HEK293T (cell line): ENCODE measurements at regions not wholly inside any gene's neighbourhood (a gene's known extent, or its start where the extent isn't known, plus 50 kb on each side); places are given as distances from the start of the nearest gene placed in this dataset.

Experiments used
- CTCF ChIA-PET: fragments of 350-600 bp; formaldehyde crosslinking; extraction: SDS; loops from one replicate; lab custom pipeline; 2021; ENCODE audit warnings: antibody characterized with exemption, inconsistent platforms; lab: Yijun Ruan, JAX
- POLR2A ChIA-PET: fragments of 350-600 bp; formaldehyde crosslinking; extraction: SDS; loops from one replicate; lab custom pipeline; 2020; ENCODE audit warnings: antibody characterized with exemption, inconsistent platforms; lab: Yijun Ruan, JAX
- DNase-seq: peaks from one replicate; pipeline ENCODE4 v3.0.0; 2012; ENCODE audit warnings: mixed read lengths; ENCODE audit errors: extremely low spot score
- ARNT ChIP-seq: fragments of 450-650 bp; IDR thresholded peaks from 2 replicates; pipeline ENCODE4 v1.6.1; 2017; ENCODE audit warnings: mild to moderate bottlenecking
- BHLHE40 ChIP-seq: fragments of 450-650 bp; IDR thresholded peaks from 2 replicates; pipeline ENCODE4 v1.6.1; 2016; ENCODE audit warnings: mild to moderate bottlenecking, moderate library complexity, borderline replicate concordance
- CTBP1 ChIP-seq: fragments of 450-650 bp; IDR thresholded peaks from 2 replicates; pipeline ENCODE4 v1.6.1; 2016; ENCODE audit warnings: borderline replicate concordance
- ELF4 ChIP-seq: fragments of 450-650 bp; IDR thresholded peaks from 2 replicates; pipeline ENCODE4 v1.6.1; 2017; ENCODE audit warnings: antibody characterized with exemption
- FOXA1 ChIP-seq: fragments of 450-650 bp; IDR thresholded peaks from 2 replicates; pipeline ENCODE4 v1.6.1; 2016; ENCODE audit warnings: mild to moderate bottlenecking
- FOXK2 ChIP-seq: fragments of 450-650 bp; IDR thresholded peaks from 2 replicates; pipeline ENCODE4 v1.6.1; 2016; ENCODE audit warnings: mild to moderate bottlenecking
- FOXM1 ChIP-seq: fragments of 450-650 bp; IDR thresholded peaks from 2 replicates; pipeline ENCODE4 v1.6.1; 2017; ENCODE audit warnings: mild to moderate bottlenecking, borderline replicate concordance
- HDGF ChIP-seq: fragments of 450-650 bp; IDR thresholded peaks from 2 replicates; pipeline ENCODE4 v1.6.1; 2017; ENCODE audit warnings: antibody characterized with exemption, borderline replicate concordance
- L3MBTL2 ChIP-seq: fragments of 450-650 bp; conservative IDR thresholded peaks from 2 replicates; pipeline ENCODE4 v1.6.1; 2016; ENCODE audit warnings: mild to moderate bottlenecking
- LEF1 ChIP-seq: fragments of 450-650 bp; IDR thresholded peaks from 2 replicates; pipeline ENCODE4 v1.6.1; 2017; ENCODE audit warnings: mild to moderate bottlenecking, borderline replicate concordance
- NFRKB ChIP-seq: fragments of 450-650 bp; IDR thresholded peaks from 2 replicates; pipeline ENCODE4 v1.6.1; 2016; ENCODE audit warnings: mild to moderate bottlenecking, moderate library complexity
- PKNOX1 ChIP-seq: fragments of 450-650 bp; IDR thresholded peaks from 2 replicates; pipeline ENCODE4 v1.6.1; 2016
- SP1 ChIP-seq: fragments of 450-650 bp; IDR thresholded peaks from 2 replicates; pipeline ENCODE4 v1.6.1; 2017
- SUZ12 ChIP-seq: fragments of 450-650 bp; IDR thresholded peaks from 2 replicates; pipeline ENCODE4 v1.6.1; 2016; ENCODE audit warnings: mild to moderate bottlenecking
- TARDBP ChIP-seq: fragments of 450-650 bp; IDR thresholded peaks from 2 replicates; pipeline ENCODE4 v1.6.1; 2016
- ZNF384 ChIP-seq: fragments of 450-650 bp; IDR thresholded peaks from 2 replicates; pipeline ENCODE4 v1.6.1; 2016

- POLR2A ChIA-PET = no interaction called here
- no peak for TF ChIP-seq SUZ12
- TF ChIP-seq NFRKB = no peak
- TF ChIP-seq TARDBP = no peak
- TF ChIP-seq L3MBTL2 = no peak
- no peak for TF ChIP-seq FOXA1
- CTCF ChIA-PET = no interaction called here
- no peak for DNase-seq
Measured at GRCh38 chr6:137736048-137736818, 130.8 kb upstream of the TNFAIP3 start.

- TF ChIP-seq ARNT = no peak
- no peak for TF ChIP-seq ELF4
- no peak for TF ChIP-seq CTBP1
- no peak for TF ChIP-seq PKNOX1
- no peak for TF ChIP-seq BHLHE40
- no peak for TF ChIP-seq ZNF384
- TF ChIP-seq FOXA1 = no peak
- TF ChIP-seq L3MBTL2 = no peak
- no peak for TF ChIP-seq HDGF
- no peak for TF ChIP-seq FOXM1
- TF ChIP-seq SP1 = no peak
- no peak for TF ChIP-seq SUZ12
- TF ChIP-seq FOXK2 = no peak
- TF ChIP-seq LEF1 = no peak
- TF ChIP-seq TARDBP = no peak
- TF ChIP-seq NFRKB = no peak
- no peak for DNase-seq
- ChIA-PET CTCF (no interaction called here), POLR2A (no interaction called here)
Measured at GRCh38 chr6:137736911-137737310, 130.1 kb upstream of the TNFAIP3 start.

GRCh38 chr6:137737836-137738596, 129.0 kb upstream of the TNFAIP3 start:
- ChIA-PET CTCF (interaction anchor here (1.2 kb wide), 1 partner anchor 269 kb away, joined by 4 read pairs; no protein-coding TSS in a partner anchor), POLR2A (no interaction called here)
- no peak for TF ChIP-seq BHLHE40
- DNase-seq = no peak

- no peak for TF ChIP-seq ZNF384
- TF ChIP-seq ARNT = no peak
- TF ChIP-seq FOXK2 = no peak
- no peak for TF ChIP-seq ELF4
- no peak for TF ChIP-seq NFRKB
- no peak for TF ChIP-seq CTBP1
- no peak for TF ChIP-seq FOXM1
- no peak for TF ChIP-seq TARDBP
- no peak for TF ChIP-seq SP1
- no peak for TF ChIP-seq BHLHE40
- no peak for TF ChIP-seq SUZ12
- TF ChIP-seq HDGF = no peak
- no peak for TF ChIP-seq PKNOX1
- no peak for TF ChIP-seq LEF1
- TF ChIP-seq L3MBTL2 = no peak
- no peak for TF ChIP-seq FOXA1
- ChIA-PET POLR2A (no interaction called here), CTCF (interaction anchor here (0.7 to 1.2 kb wide), 2 partner anchors 101 to 268 kb away, joined by 3 to 4 read pairs; no protein-coding TSS in a partner anchor)
Measured at GRCh38 chr6:137738931-137739504, 128.0 kb upstream of the TNFAIP3 start.

GRCh38 chr6:137739544-137739943, 127.5 kb upstream of the TNFAIP3 start:
- DNase-seq = no peak
- CTCF ChIA-PET = interaction anchor here (0.7 kb wide), 1 partner anchor 100 kb away, joined by 3 read pairs; no protein-coding TSS in a partner anchor
- TF ChIP-seq ZNF384 (no peak), TARDBP (no peak), CTBP1 (no peak), HDGF (no peak), BHLHE40 (no peak), SUZ12 (no peak), FOXA1 (no peak)
- POLR2A ChIA-PET = no interaction called here

More at GRCh38 chr6:137738931-137739504, 128.0 kb upstream of the TNFAIP3 start:
- no peak for DNase-seq

- TF ChIP-seq CTBP1 (no peak), SP1 (no peak), FOXM1 (no peak), FOXK2 (no peak), BHLHE40 (no peak), TARDBP (no peak), NFRKB (no peak), HDGF (no peak), ZNF384 (no peak)
- DNase-seq = no peak
- POLR2A ChIA-PET = no interaction called here
- CTCF ChIA-PET = no interaction called here
Measured at GRCh38 chr6:137740091-137740755, 126.8 kb upstream of the TNFAIP3 start.
